Kidney tubule cell (primary cell): ENCODE measurements at regions not wholly inside any gene's neighbourhood (a gene's known extent, or its start where the extent isn't known, plus 50 kb on each side); places are given as distances from the start of the nearest gene placed in this dataset.

Experiments
- DNase-seq: peaks from one replicate; pipeline ENCODE4 v3.0.0-alpha.2; 2018; ENCODE audit warnings: low spot score

- DNase-seq, result no peak
Measured at GRCh38 chr3:102084006-102084405, 234.7 kb downstream of the NFKBIZ start.

GRCh38 chr3:102084704-102085103, 235.4 kb downstream of the NFKBIZ start:
- DNase-seq, result no peak

GRCh38 chr3:102085431-102086176, 236.3 kb downstream of the NFKBIZ start:
- DNase-seq, result peak; percentile 72

GRCh38 chr3:102087236-102087635, 237.9 kb downstream of the NFKBIZ start:
- DNase-seq, result no peak

GRCh38 chr3:102089239-102089638, 239.9 kb downstream of the NFKBIZ start:
- DNase-seq, result no peak

GRCh38 chr3:102089904-102090720, 240.8 kb downstream of the NFKBIZ start:
- peak; percentile 96 for DNase-seq

- peak; percentile 99 for DNase-seq
Measured at GRCh38 chr3:102090721-102091045, 241.4 kb downstream of the NFKBIZ start.

GRCh38 chr3:102091358-102091757, 242.0 kb downstream of the NFKBIZ start:
- DNase-seq, result no peak

- DNase-seq, result peak; percentile 99
Measured at GRCh38 chr3:102092617-102093466, 243.5 kb downstream of the NFKBIZ start.

GRCh38 chr3:102094506-102094905, 245.2 kb downstream of the NFKBIZ start:
- DNase-seq, result no peak

GRCh38 chr3:102095383-102095782, 246.1 kb downstream of the NFKBIZ start:
- DNase-seq, result no peak

GRCh38 chr3:102096066-102096465, 246.8 kb downstream of the NFKBIZ start:
- no peak for DNase-seq

GRCh38 chr3:102098130-102098885, 249.0 kb downstream of the NFKBIZ start:
- DNase-seq, result no peak

GRCh38 chr3:102099913-102100312, 250.6 kb downstream of the NFKBIZ start:
- no peak for DNase-seq

GRCh38 chr3:102102394-102102793, 253.1 kb downstream of the NFKBIZ start:
- peak; percentile 88 for DNase-seq

GRCh38 chr3:102104033-102104432, 254.7 kb downstream of the NFKBIZ start:
- peak; percentile 44 for DNase-seq

GRCh38 chr3:102105193-102105592, 255.9 kb downstream of the NFKBIZ start:
- peak; percentile 63 for DNase-seq

- DNase-seq, result peak; percentile 33
Measured at GRCh38 chr3:102106416-102107097, 257.2 kb downstream of the NFKBIZ start.

- peak; percentile 71 for DNase-seq
Measured at GRCh38 chr3:102112704-102113230, 263.5 kb downstream of the NFKBIZ start.

GRCh38 chr3:102113421-102114041, 264.2 kb downstream of the NFKBIZ start:
- DNase-seq, result peak; percentile 100
